HT1080 (cell line): ENCODE measurements at regions not wholly inside any gene's neighbourhood (a gene's known extent, or its start where the extent isn't known, plus 50 kb on each side); places are given as distances from the start of the nearest gene placed in this dataset.

Source experiments
- DNase-seq: peaks from one replicate; pipeline ENCODE4 v3.0.0-alpha.2; 2015; ENCODE audit warnings: low read depth

DNA sequence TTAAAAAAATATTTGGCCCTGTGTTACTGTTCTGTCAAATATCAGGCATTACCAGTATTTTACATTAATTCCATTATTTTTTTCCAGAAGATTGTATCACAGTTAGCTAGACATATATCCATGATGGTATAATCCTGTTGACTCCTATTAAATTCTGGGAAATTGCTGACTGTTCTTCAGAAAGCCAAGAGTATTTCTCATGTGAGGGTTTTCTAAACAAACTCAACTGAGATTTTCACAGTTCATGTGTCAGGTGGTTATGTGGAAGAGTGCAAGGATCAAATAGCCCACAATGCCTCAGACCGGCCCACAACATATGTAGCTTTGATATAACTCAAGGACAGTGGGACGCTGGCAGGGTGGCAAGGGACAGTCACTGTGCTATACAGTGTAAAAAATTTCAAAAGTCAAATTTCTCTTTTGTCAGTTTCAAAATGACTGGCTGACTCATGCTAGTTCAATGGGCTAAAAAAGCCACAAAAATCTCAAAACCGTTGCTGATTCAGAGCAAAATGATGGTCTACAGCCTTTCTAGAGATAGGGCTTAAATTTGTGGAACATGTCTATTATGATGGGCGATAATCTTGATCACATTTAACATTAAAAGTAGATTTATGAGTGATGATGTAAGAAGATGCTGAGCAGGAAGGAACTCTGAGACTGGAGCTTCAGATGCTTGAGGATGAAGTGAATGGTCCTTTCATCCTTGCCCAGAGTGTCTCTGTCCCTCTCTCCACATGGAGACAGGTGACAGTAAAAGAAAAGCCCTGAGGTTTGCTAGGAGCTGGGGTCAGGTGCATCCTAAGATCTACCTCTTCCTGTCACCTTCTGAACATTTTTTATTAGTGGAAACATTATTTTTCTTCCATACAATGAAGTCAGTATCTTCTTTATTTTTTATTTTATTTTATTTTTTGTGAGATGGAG is 175.8 kb upstream of the PIEZO2 start:
- peak; percentile 91 for DNase-seq

DNA sequence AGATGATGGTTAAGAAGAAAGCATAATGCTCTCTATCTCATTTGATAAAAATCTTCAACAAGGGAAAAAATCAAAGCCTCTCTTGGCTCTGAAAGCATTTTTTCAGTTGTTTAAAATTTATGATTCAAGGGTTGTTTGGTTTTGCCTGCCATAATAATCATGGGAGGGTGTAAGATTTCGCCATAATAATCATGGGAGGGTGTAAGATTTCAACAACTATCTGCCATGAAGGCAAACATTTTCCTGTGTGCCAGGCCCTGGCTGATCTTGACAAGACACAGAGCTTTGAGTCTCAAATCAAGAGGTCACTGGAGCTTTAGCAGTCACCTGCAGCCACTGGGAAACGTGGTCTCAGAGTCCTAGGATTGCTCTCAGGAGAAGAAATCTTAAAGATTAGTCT is 175.1 kb upstream of the PIEZO2 start:
- DNase-seq = no peak

DNA sequence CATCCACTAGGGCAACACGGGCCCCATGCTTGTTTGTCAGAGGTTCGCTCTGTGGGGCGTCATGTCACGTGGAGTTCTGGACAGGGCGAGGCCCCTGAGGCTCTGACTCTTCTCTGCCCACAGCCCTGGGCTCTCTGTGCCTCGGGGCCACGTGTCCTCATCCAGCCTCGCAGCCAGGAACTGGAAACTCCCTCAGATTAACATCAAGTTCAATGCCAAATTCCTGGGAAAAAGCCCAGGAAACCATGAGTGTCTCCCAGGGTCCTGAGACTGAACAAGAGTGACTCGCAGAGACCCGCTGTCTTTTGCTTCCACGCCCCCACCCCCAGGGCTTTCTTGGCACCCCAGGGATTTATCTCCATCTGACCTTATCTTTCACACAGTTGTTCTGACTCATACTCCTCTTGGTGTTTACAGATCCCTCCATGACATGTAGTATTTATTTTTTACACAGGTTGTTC is 174.0 kb upstream of the PIEZO2 start:
- peak; percentile 77 for DNase-seq

- DNase-seq = no peak
Measured at GRCh38 chr18:11322716-11323115, 173.3 kb upstream of the PIEZO2 start.

DNA sequence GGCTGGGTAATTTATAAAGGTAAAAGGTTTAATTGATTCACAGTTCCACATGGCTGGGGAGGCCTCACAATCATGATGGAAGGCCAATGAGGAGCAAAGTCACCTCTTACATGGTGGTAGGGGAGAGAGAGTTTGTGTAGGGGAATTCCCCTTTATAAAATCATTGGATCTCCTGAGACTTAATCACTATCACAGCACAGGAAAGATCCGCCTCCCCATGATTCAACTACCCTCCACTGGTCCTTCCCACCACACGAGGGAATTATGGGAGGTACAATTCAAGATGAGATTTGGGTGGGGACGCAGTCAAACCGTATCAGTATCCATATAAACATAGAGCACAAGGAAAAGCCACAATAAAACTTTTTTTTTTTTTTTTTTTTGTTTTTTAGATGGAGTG is 172.6 kb upstream of the PIEZO2 start:
- DNase-seq = no peak

DNA sequence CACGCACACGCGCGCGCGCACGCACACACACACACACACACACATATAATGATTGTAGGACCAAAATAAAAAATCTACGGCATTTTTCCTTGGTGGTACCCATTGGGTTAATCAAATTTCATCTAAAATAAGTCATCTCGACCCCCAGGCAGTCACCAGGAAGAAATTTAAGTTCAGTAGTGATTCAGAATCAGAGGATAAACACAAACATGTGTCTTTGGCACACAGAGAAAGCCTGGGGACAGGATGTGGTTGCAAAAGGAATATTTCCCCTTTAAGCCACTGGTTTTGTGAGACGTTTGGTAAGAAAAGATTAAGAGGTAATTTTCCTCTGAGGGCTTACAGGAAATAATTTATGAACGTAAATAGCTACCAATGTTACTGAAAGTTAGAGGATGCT is 171.6 kb upstream of the PIEZO2 start:
- DNase-seq = peak; percentile 79

DNA sequence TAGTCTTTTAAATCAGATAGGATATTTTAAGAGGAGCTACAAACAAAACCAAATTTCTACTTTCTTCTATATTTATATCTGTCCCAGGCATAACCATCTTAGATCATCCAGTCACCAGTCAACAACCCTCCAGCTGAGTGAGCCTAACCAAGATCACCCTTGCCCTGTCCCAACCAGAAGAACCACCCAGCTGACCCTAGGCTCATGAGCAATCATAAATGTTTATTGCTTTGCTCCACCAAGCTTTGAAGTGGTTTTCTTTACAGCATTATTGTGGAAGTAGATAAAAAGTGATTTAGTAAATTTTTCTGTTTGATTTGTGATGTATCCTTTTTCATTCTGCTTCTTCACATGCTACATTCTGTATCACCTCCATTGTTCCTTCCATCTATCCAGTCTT is 167.2 kb upstream of the PIEZO2 start:
- no peak for DNase-seq

DNA sequence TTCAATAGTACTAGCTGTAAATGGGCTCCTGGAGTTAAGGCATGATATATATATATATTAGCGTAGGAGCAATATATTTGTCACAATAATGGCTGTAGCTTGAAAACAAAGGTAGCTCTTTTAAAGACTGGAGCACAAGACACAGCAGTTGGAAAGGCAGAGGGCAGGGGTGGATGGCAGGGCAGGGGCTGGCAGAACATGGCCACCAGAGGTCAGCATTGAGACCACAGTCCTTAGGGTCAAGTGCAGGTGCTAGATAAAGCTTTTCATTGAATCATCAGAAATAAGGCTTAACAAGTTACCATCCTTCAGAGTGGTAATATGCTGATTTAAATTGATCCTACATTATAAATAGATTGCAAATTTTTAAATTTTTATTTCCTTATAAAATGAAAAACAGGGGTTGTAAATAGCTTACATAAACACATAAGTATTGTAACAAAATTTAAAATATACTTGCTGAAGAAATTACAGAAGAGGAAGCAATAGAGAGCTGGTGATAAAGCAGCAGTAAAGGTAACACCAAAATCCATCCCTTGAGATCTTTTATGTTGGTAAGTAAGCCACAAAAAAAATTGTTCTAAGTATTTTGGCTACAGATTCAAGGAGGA is 161.2 kb upstream of the PIEZO2 start:
- DNase-seq = peak; percentile 60

GRCh38 chr18:11309172-11309571 is 159.8 kb upstream of the PIEZO2 start:
- DNase-seq = no peak

GRCh38 chr18:11308499-11308898 is 159.1 kb upstream of the PIEZO2 start:
- peak; percentile 35 for DNase-seq

- DNase-seq = no peak
Measured at GRCh38 chr18:11307716-11308115, 158.3 kb upstream of the PIEZO2 start.

- DNase-seq = no peak
Measured at GRCh38 chr18:11305507-11305906, 156.1 kb upstream of the PIEZO2 start.

DNA sequence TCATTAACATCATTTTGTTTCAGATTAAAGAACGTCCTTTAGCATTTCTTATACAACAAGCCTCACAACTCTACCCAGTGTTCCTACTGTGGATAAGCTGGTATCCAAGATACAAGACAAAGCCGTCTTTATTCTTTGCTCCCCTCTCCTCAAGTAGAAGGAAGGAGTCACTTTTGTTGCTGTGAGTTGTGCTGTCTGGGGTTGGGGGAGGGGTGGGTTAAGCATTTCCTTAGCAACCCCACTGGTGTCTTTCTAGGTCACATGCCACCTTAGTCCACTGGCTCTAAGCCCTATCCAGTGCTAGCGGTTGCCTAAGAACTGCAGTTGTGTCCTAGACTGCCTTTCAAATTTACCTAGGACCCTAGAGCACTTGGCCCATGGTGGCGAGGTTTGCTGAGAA is 155.6 kb upstream of the PIEZO2 start:
- DNase-seq = peak; percentile 36

GRCh38 chr18:11296946-11297345 is 147.6 kb upstream of the PIEZO2 start:
- no peak for DNase-seq

DNA sequence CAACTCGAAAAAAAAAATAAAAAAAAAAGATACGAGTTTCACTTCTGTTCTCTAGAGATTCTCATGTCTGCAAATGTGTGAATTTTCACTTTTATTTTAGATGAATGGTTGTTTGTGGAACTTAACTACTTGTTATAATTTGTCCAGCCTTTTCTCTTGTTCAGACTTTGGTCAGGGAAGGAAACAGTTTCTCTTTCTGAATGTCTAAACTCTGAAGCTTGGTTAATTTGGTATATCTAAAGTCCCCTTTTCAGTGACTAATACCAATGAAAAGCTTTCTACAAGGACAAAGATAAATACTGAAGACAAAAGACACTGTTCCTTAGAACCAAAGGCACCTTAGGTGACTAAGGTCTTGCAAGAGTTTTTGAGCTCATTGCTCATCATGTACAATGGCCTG is 144.4 kb upstream of the PIEZO2 start:
- DNase-seq = no peak

GRCh38 chr18:11290786-11291185 is 141.4 kb upstream of the PIEZO2 start:
- DNase-seq = no peak

GRCh38 chr18:11289248-11289647 is 139.9 kb upstream of the PIEZO2 start:
- no peak for DNase-seq

DNA sequence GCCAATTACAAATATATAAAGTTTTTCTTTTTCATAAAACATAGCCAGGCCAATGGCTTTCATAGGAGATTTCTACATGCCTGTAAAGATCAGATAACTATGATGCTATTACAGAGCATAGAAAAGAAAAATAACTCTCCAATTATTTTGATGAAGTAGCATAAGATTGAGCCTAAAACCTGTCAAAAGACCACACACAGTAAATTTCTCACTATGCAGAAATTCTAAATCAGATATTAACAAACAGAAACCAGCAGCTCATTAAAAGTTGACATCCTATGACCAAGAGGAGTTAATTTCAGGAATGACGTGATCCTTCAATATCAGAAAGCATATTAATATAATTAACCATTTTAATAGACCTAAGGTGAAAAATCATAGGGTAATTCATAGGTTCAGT is 139.0 kb upstream of the PIEZO2 start:
- DNase-seq = no peak

GRCh38 chr18:11286431-11286830 is 137.1 kb upstream of the PIEZO2 start:
- no peak for DNase-seq

GRCh38 chr18:11284811-11285210 is 135.4 kb upstream of the PIEZO2 start:
- no peak for DNase-seq

- no peak for DNase-seq
Measured at GRCh38 chr18:11284349-11284748, 135.0 kb upstream of the PIEZO2 start.

GRCh38 chr18:11283479-11284161 is 134.3 kb upstream of the PIEZO2 start:
- DNase-seq = no peak
